CD4-positive, CD25-positive, alpha-beta regulatory T cell (primary cell): ENCODE measurements at regions not wholly inside any gene's neighbourhood (a gene's known extent, or its start where the extent isn't known, plus 50 kb on each side); places are given as distances from the start of the nearest gene placed in this dataset.

Experiments
- ATAC-seq, 2 donors: fragments of 150-1000 bp; cut with Tn5 transposase; one replicate each; pipeline ENCODE4 v1.10.0; 2021; ENCODE audit warnings: low read depth in 2 of 2, moderate number of reproducible peaks in 2 of 2, moderate library complexity in 1 of 2
- DNase-seq, 3 donors: peaks; one replicate each; pipeline versions ENCODE4 v3.0.0 to v3.0.0-alpha.2; 2012 to 2022; ENCODE audit warnings: mixed read lengths in 1 of 3
- H3K27ac ChIP-seq: one replicate; pipeline ENCODE4 v1.7.0; 2013; ENCODE audit warnings: mild to moderate bottlenecking, low read length; ENCODE audit not compliant: insufficient read depth, poor library complexity, severe bottlenecking
- H3K27me3 ChIP-seq: one replicate; pipeline ENCODE4 v1.7.0; 2013; ENCODE audit warnings: low read length; ENCODE audit not compliant: control insufficient read depth, insufficient read depth
- H3K36me3 ChIP-seq: one replicate; pipeline ENCODE4 v1.7.0; 2013; ENCODE audit warnings: mild to moderate bottlenecking, low read length, moderate library complexity; ENCODE audit not compliant: control insufficient read depth, insufficient read depth
- H3K4me1 ChIP-seq: 2 replicates; pipeline ENCODE4 v1.7.0; 2013; ENCODE audit warnings: mild to moderate bottlenecking, low read length; ENCODE audit not compliant: insufficient read depth, control insufficient read depth, poor library complexity, severe bottlenecking
- H3K4me3 ChIP-seq: one replicate; pipeline ENCODE4 v1.7.0; 2013; ENCODE audit warnings: low read depth, mild to moderate bottlenecking, low read length, moderate library complexity
- H3K9me3 ChIP-seq, 2 experiments: 1 replicate in 1 of 2; 2 replicates in 1 of 2; pipeline ENCODE4 v1.7.0; 2013; ENCODE audit warnings: low read length in 2 of 2, mild to moderate bottlenecking in 1 of 2, moderate library complexity in 1 of 2; ENCODE audit not compliant: control insufficient read depth in 2 of 2
- H3K27ac Mint-ChIP-seq, 3 donors: one replicate each; pipeline ENCODE4 v1.8.0; 2020 to 2022; ENCODE audit warnings: mild to moderate bottlenecking in 3 of 3, mixed read lengths in 3 of 3, moderate library complexity in 2 of 3
- H3K27me3 Mint-ChIP-seq: one replicate; pipeline ENCODE4 v1.8.0; 2022; ENCODE audit warnings: mild to moderate bottlenecking, mixed read lengths
- H3K36me3 Mint-ChIP-seq: one replicate; pipeline ENCODE4 v1.8.0; 2020; ENCODE audit warnings: mixed read lengths
- H3K4me1 Mint-ChIP-seq, 4 donors: one replicate each; pipeline ENCODE4 v1.8.0; 2020 to 2022; ENCODE audit warnings: mixed read lengths in 4 of 4, mild to moderate bottlenecking in 1 of 4
- H3K4me3 Mint-ChIP-seq, 4 donors: one replicate each; pipeline ENCODE4 v1.8.0; 2020 to 2022; ENCODE audit warnings: mild to moderate bottlenecking in 4 of 4, mixed read lengths in 4 of 4, moderate library complexity in 3 of 4
- H3K9me3 Mint-ChIP-seq, 7 donors: one replicate each; pipeline ENCODE4 v1.8.0; 2020 to 2022; ENCODE audit warnings: mixed read lengths in 7 of 7, mild to moderate bottlenecking in 3 of 7, moderate library complexity in 2 of 7

GRCh38 chr2:42921147-42921520 is 128.8 kb upstream of the HAAO start:
- Histone ChIP-seq H3K27ac (no peak overlapping the region), H3K4me3 (no peak overlapping the region), H3K36me3 (no peaks in the 10 kb centered on the region), H3K4me1 (no peaks in the 10 kb centered on the region), H3K9me3 (no peaks in the 10 kb centered on the region), H3K27me3 (no peaks in the 10 kb centered on the region)
- Mint-ChIP-seq H3K9me3 (peaks cover 0 to 1% (median 0%) of the 10 kb centered on the region in 7 donors), H3K4me1 (no peaks in the 10 kb centered on the region), H3K4me3 (no peak overlapping the region), H3K36me3 (no peaks in the 10 kb centered on the region), H3K27ac (no peak overlapping the region), H3K27me3 (no peaks in the 10 kb centered on the region)
- no peak for ATAC-seq
- DNase-seq, result no peak

- no peak overlapping the region for H3K27ac Mint-ChIP-seq
- no peak for DNase-seq
These were observed 128.2 kb upstream of the HAAO start for GRCh38 chr2:42920446-42921146.

GRCh38 chr2:42918671-42919318 is 126.4 kb upstream of the HAAO start:
- ATAC-seq (no peak), DNase-seq (no peak)
- Mint-ChIP-seq H3K36me3 (no peaks in the 10 kb centered on the region), H3K27me3 (no peaks in the 10 kb centered on the region), H3K4me3 (no peak overlapping the region), H3K27ac (no peak overlapping the region), H3K4me1 (no peaks in the 10 kb centered on the region), H3K9me3 (peaks cover 0 to 4% (median 0%) of the 10 kb centered on the region in 7 donors)
- Histone ChIP-seq H3K36me3 (no peaks in the 10 kb centered on the region), H3K27ac (no peak overlapping the region), H3K27me3 (no peaks in the 10 kb centered on the region), H3K4me1 (no peaks in the 10 kb centered on the region), H3K9me3 (no peaks in the 10 kb centered on the region), H3K4me3 (no peak overlapping the region)

More at GRCh38 chr2:42920446-42921146, 128.2 kb upstream of the HAAO start:
- H3K4me1 Mint-ChIP-seq, result no peaks in the 10 kb centered on the region
- no peaks in the 10 kb centered on the region for H3K27me3 Mint-ChIP-seq
- Histone ChIP-seq H3K27me3 (no peaks in the 10 kb centered on the region), H3K27ac (no peak overlapping the region), H3K4me3 (no peak overlapping the region), H3K36me3 (no peaks in the 10 kb centered on the region), H3K9me3 (no peaks in the 10 kb centered on the region), H3K4me1 (no peaks in the 10 kb centered on the region)
- H3K9me3 Mint-ChIP-seq, result peaks cover 0 to 1% (median 0%) of the 10 kb centered on the region in 7 donors
- no peak overlapping the region for H3K4me3 Mint-ChIP-seq
- ATAC-seq, result no peak
- H3K36me3 Mint-ChIP-seq, result no peaks in the 10 kb centered on the region

- H3K36me3 Mint-ChIP-seq, result no peaks in the 10 kb centered on the region
- H3K4me3 Mint-ChIP-seq, result peak overlapping the region in 1 of 4 donors; percentile 16
- no peak overlapping the region for H3K27ac ChIP-seq
- peaks cover 0 to 4% (median 0%) of the 10 kb centered on the region in 7 donors for H3K9me3 Mint-ChIP-seq
- H3K27ac Mint-ChIP-seq, result no peak overlapping the region
- H3K9me3 ChIP-seq, result no peaks in the 10 kb centered on the region
- no peak for ATAC-seq
- H3K4me3 ChIP-seq, result no peak overlapping the region
- H3K27me3 ChIP-seq, result no peaks in the 10 kb centered on the region
- H3K4me1 Mint-ChIP-seq, result peaks cover 0 to 4% (median 0%) of the 10 kb centered on the region in 4 donors
- DNase-seq, result no peak
- H3K27me3 Mint-ChIP-seq, result no peaks in the 10 kb centered on the region
- H3K36me3 ChIP-seq, result no peaks in the 10 kb centered on the region
- no peaks in the 10 kb centered on the region for H3K4me1 ChIP-seq
These were observed 125.7 kb upstream of the HAAO start for GRCh38 chr2:42918041-42918440.

- H3K27me3 Mint-ChIP-seq, result no peaks in the 10 kb centered on the region
- H3K27ac Mint-ChIP-seq, result no peak overlapping the region
- no peak for DNase-seq
- Histone ChIP-seq H3K27me3 (no peaks in the 10 kb centered on the region), H3K4me3 (no peak overlapping the region), H3K9me3 (no peaks in the 10 kb centered on the region), H3K27ac (no peak overlapping the region), H3K36me3 (no peaks in the 10 kb centered on the region), H3K4me1 (no peaks in the 10 kb centered on the region)
- no peak overlapping the region for H3K4me3 Mint-ChIP-seq
- no peak for ATAC-seq
- peaks cover 0 to 4% (median 0%) of the 10 kb centered on the region in 4 donors for H3K4me1 Mint-ChIP-seq
- no peaks in the 10 kb centered on the region for H3K36me3 Mint-ChIP-seq
- H3K9me3 Mint-ChIP-seq, result peaks cover 0 to 4% (median 0%) of the 10 kb centered on the region in 7 donors
These were observed 125.1 kb upstream of the HAAO start for GRCh38 chr2:42917425-42917927.

- Mint-ChIP-seq H3K9me3 (peaks cover 0 to 4% (median 0%) of the 10 kb centered on the region in 7 donors), H3K27ac (no peak overlapping the region), H3K27me3 (no peaks in the 10 kb centered on the region), H3K36me3 (no peaks in the 10 kb centered on the region), H3K4me3 (no peak overlapping the region), H3K4me1 (peaks cover 0 to 4% (median 0%) of the 10 kb centered on the region in 4 donors)
- Histone ChIP-seq H3K36me3 (no peaks in the 10 kb centered on the region), H3K27ac (no peak overlapping the region), H3K4me1 (no peaks in the 10 kb centered on the region), H3K4me3 (no peak overlapping the region), H3K9me3 (no peaks in the 10 kb centered on the region), H3K27me3 (no peaks in the 10 kb centered on the region)
- ATAC-seq (no peak), DNase-seq (no peak)
These were observed 123.9 kb upstream of the HAAO start for GRCh38 chr2:42916324-42916723.

- Histone ChIP-seq H3K9me3 (no peaks in the 10 kb centered on the region), H3K27me3 (peaks cover 2% of the 10 kb centered on the region), H3K4me3 (no peak overlapping the region), H3K4me1 (no peaks in the 10 kb centered on the region), H3K27ac (no peak overlapping the region), H3K36me3 (no peaks in the 10 kb centered on the region)
- DNase-seq (no peak), ATAC-seq (no peak)
- no peaks in the 10 kb centered on the region for H3K36me3 Mint-ChIP-seq
- peaks cover 0 to 4% (median 0%) of the 10 kb centered on the region in 4 donors for H3K4me1 Mint-ChIP-seq
- peaks cover 0 to 4% (median 0%) of the 10 kb centered on the region in 7 donors for H3K9me3 Mint-ChIP-seq
- H3K27ac Mint-ChIP-seq, result no peak overlapping the region
- no peaks in the 10 kb centered on the region for H3K27me3 Mint-ChIP-seq
- H3K4me3 Mint-ChIP-seq, result no peak overlapping the region
These were observed 122.5 kb upstream of the HAAO start for GRCh38 chr2:42914860-42915259.
